NCI-H146 (cell line): ENCODE measurements at regions not wholly inside any gene's neighbourhood (a gene's known extent, or its start where the extent isn't known, plus 50 kb on each side); places are given as distances from the start of the nearest gene placed in this dataset.
A peak's percentile ranks its signal among the peaks of the same experiment; 100 is the strongest.

Experiments used
- DNase-seq: peaks from one replicate; lab custom pipeline; 2025; lab: John Stamatoyannopoulos, UW

GRCh38 chr7:153835712-153836265, 216.4 kb upstream of the DPP6 start:
- peak; percentile 8 for DNase-seq

DNA sequence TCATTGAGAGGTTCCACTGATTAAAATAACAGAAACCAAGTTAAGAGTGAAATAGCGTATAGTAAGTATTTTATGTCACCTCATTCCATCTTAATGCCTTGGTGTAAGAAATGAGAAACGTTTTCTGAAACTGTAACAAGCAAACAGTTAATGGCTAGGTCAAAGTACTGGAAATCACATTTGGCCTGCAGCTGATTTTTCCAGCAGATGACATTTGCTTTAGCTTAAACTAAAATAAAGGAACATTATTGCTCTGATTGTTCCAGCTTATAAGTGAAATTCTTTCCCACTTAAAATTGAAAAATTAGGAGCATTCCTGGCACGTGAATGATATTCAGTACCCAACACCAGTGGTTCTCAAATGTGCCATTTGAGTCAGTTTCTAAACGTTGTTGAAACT, 213.6 kb upstream of the DPP6 start:
- no peak for DNase-seq

DNA sequence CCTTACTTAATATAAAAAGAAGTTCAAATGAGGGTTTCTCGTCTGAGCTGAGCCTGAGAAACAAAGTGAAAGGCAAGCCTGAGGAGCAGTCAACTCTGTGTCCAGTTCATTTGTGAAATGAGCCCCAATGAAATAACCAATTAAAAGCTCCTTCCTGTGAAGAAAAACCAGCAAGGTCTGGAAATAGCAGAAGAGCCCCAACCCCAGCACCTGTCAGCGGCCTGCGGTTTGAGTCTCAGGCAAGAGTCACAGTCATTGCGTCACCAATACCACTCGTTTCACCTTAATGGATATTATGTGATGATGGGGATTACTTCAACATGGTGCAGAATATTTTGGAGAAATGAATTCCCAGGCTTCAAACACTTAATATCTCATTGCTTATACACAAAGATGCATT, 211.3 kb upstream of the DPP6 start:
- DNase-seq, result no peak

GRCh38 chr7:153847828-153848227, 204.4 kb upstream of the DPP6 start:
- no peak for DNase-seq

DNA sequence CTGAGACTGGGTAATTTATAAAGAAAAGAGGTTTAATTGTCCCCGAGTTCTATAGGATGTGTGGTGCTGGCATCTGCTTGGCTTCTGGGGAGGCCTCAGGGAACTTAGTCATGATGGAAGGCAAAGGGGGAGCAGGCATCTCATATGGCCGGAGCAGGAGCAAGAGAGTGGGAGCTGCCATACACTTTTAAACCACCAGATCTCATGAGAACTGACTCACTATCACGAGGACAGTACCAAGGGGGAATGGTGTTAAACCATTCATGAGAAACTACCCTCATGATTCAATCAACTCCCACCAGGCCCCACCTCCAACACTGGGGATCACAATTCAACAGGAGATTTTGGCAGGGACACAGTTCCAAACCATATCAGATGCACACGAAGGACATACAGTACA, 199.9 kb upstream of the DPP6 start:
- DNase-seq, result no peak

GRCh38 chr7:153858355-153858754, 193.8 kb upstream of the DPP6 start:
- no peak for DNase-seq

DNA sequence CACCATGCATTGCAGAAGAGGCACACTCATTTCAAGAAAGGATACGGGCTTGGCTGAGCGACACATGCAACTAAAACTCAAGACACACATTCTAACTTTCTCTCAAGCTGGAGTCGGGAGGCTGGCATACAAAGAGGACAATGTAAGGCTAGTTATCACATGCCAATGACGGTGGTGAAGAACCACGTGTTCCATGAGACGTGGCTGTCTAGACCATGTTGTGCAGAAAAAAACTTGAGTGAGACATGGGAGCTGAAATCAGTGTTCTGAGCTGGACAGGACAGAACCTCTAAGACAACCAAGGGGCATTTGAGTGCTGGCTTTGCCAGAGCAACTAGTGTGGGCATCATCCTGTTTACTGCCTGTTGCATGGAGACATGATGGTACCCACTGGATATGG, 193.0 kb upstream of the DPP6 start:
- DNase-seq, result no peak

DNA sequence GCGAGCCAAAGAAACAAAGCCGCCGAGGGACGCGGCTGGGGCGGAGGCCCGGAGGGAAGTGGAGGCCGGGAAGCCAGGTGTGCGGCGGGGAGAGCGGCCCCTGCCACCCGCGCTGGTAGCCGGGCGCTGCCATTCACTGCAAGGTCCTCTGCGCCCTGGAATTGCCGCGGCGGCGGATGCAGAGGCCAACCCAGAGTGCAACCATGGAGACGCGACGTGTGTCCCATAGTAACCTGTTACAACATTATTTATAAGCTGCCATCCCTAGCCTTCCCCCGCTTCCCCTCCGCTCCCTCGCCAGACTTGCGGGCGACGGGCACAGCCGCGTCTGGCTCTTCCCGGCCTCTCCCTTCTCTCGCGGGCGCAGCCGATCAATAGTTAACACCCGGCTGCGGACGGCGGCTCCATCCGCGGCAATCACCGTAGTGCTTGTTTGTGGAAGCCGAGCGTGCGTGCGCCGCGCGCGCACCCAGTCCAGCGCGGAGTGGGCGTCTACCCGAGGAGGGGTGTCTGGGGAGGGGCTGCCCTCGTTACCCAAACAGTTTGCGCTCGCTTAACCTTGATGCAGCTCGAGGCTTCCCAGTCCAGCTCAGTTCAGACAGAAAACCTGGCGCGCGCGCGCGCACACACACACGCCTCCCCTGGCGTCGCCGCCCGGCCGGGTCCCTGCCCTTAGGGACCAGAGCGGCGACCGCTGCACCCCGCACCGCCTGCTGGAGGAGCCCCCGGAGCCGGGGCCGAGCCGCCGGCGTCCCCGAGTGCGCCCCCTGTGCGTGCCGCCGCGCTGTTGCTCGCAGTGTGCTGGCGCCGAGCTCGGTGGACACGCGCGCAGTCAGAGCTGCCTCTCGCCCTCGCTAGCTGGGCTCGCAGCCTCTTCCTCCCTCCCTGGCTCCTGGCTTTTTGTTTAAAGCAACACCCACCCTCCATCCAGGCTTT, 165.4 kb upstream of the DPP6 start:
- DNase-seq, result no peak

DNA sequence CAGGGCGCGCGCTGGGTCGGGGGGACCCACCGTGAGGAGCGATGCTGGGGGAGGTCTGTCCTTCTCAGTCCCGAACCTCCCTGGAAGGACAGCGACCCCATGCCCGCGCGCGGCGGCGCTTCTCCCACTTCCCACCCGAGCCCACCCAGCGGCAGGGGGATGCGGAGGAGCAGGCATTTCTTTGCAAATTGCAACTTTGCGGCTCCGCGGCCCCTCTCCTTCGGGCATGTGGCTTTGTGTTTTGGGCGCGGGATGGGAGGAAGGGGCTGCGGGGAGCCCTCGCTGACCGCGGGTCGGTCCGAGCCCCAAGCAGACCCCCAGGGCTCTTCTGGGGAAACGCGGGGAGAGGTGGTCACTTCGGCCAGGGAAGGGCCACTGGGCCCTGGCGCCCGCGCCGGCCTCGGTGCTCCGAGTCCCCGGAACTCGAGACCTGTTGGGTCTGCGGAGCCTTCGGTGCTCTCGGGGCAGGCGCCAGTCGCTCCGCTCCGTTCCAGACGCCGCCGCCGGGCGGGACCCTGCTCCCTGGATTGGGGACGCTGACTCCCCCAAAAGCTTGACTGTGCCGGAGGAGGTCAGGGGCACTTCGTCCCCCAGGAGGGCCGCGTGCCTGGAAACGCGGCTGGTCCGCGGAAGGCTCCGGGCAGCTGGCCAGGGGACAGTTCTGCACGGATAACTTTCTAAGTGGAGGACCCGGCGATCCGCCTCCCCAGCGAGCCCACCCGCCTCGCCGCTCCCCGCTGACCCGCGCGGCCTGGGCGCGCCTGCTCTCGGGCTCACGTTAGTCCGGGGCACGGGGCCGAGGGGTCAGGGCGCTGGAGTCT, 164.2 kb upstream of the DPP6 start:
- no peak for DNase-seq

DNA sequence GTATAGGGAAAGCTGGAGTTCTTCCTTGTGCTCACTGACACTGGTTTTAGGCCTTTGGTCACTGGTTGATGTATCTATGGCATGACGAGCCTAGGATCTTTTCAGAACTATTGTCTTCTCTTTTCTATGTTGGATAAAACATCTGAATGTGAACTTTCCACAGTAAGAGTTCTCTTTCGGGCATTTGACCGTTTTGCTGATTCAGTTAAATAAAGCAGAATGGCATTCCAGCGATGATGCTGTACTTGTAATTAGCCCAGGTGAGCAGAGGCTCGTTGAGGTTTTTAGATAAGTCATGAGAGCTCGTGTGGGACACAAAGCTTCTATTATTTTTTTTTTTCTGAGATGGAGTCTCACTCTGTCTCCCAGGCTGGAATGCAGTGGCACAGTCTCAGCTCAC, 160.2 kb upstream of the DPP6 start:
- no peak for DNase-seq

DNA sequence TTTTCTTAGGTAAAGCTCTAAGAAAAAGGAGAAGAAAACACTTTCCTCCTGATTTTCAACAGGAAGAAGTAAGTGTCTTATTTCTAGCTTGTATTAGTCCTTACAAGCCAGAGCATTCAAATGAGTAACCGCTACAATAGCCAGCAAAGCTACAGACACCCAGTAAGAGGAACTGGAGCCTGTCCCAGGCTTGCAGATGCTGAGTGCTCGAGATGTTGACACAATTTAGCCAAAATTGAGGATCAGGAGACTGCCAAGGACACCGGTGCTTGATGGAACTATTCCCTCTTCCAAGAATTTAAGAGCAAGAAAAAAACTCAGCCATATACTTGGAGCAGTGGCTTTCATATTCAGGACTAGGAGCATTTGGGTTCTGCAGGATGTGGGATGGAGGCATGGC, 149.3 kb upstream of the DPP6 start:
- DNase-seq, result no peak

GRCh38 chr7:153912211-153912610, 140.0 kb upstream of the DPP6 start:
- DNase-seq, result no peak

DNA sequence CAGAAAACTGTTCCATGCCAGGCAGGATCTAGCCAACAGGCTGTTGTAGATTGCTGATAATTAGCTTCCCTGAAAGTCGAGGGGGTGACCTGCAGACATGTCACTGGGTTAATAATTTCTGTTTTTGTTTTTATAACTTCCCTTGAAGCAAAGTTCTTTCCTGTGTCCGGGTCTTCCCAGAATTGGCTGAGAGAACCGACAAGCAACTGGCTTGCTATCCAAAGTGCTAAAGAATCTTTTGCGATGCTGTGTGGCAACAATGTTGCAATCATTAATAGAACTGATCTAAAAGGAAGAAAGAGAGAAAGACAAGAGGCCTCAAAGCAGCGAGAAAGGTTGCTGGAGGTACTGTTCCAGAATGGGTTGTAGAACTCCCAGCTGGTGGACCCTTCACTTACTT, 132.1 kb upstream of the DPP6 start:
- DNase-seq, result no peak

- no peak for DNase-seq
These were observed 131.3 kb upstream of the DPP6 start for GRCh38 chr7:153920897-153921296.

DNA sequence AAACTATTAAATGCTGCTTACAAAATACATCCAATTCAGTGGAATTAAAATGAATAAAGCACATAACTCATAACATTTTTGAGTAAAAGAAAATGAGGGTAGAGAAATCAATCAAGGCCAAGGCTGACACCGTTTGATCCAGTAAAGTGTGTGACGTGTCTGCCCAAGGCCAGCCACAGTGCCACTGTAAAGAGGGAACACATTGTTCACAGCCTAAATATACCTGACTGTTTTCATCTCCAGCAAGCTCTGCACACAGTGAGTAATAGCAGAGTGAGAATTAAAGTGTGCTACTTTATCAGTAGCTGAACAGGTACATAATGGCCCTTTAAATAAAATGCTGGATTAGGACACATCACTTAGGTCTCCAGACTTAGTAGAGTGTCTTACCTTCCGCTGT, 130.8 kb upstream of the DPP6 start:
- DNase-seq, result no peak

DNA sequence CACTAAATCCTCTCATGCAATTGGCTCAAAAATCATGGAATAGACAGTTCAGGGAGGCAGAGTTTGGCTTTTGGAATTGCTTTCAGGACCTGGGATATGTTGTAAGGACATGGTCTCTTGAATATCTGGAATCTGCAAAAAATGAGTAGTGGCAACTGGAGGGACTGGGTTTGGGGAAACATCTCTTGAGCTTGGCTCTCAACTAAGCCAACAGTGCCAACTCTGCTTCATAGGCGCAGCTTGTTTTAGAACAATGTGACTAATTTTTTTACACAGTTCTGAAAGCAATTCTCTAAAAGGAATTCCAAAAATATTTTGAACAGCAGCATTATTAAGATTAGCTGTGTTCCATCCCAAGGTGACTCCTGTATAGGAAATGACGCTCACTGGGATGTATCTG, 121.5 kb upstream of the DPP6 start:
- no peak for DNase-seq

GRCh38 chr7:153934048-153934447, 118.2 kb upstream of the DPP6 start:
- peak; percentile 95 for DNase-seq

GRCh38 chr7:153934629-153935028, 117.6 kb upstream of the DPP6 start:
- DNase-seq, result peak; percentile 50

GRCh38 chr7:153935095-153935494, 117.1 kb upstream of the DPP6 start:
- DNase-seq, result no peak

GRCh38 chr7:153938451-153938850, 113.7 kb upstream of the DPP6 start:
- DNase-seq, result no peak

- DNase-seq, result peak; percentile 89
These were observed 113.0 kb upstream of the DPP6 start for GRCh38 chr7:153939177-153939576.

DNA sequence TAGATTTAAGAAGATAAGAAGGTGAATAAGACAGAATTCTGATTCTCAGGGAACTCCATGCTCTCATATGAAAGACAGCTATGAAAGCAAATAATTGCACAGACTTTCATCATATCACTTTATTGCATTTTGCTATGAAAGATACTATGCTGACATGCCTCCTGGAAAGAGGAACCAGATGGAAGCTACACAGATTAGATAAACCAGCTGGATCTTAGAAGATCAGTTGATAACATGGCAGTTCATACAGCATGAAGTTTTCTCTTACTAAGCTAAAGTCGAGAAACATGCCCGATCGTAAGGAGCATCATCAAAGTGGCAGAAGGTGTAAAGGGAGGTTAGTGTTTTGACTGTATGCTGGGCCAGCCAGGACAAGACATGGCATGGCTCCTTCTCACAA, 112.5 kb upstream of the DPP6 start:
- DNase-seq, result no peak

DNA sequence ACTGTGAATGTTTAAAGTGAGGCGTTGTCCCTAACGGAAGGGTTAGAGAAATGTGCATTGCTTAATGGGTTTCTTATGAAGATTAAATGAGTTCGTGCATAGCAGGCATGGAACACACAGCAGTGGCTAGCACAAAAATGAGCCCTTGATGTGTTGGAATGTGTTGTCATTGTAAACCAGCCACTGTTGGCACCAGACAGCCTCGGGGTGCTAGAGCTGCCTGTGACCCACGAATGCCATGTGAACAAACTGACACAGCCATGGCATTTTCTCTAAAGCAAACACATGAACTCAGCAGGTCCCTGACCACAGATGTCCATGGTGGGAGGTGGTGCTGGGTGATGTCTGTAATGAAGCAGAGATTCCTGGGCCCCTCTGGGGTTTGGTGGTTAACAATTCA, 111.1 kb upstream of the DPP6 start:
- no peak for DNase-seq
